GM06990 (cell line): ENCODE measurements at regions not wholly inside any gene's neighbourhood (a gene's known extent, or its start where the extent isn't known, plus 50 kb on each side); places are given as distances from the start of the nearest gene placed in this dataset.
"Not testable (repeated sequence)": the region's sequence is repeated elsewhere in the genome, so short reads cannot be mapped to it uniquely, and the experiment has no call there.

Experiments used
- DNase-seq: peaks from one replicate; pipeline ENCODE4 v3.0.0-alpha.2; 2011; ENCODE audit not compliant: insufficient read length; ENCODE audit errors: extremely low read depth
- H3K27me3 ChIP-seq: replicated peaks from 2 replicates; pipeline ENCODE4 v1.6.0; 2011; ENCODE audit warnings: low read length; ENCODE audit not compliant: control insufficient read depth, insufficient read depth
- H3K36me3 ChIP-seq: 2 replicates; pipeline ENCODE4 v1.5.1; 2011; ENCODE audit warnings: low read length; ENCODE audit not compliant: control insufficient read depth, insufficient read depth
- H3K4me3 ChIP-seq: replicated peaks from 2 replicates; pipeline ENCODE4 v1.5.1; 2011; ENCODE audit warnings: low read depth, mild to moderate bottlenecking, control low read depth, low read length
- TF ChIP-seq, protein P1 (sequence below): IDR thresholded peaks from 2 replicates; pipeline ENCODE4 v1.5.1; 2011; ENCODE audit warnings: low read length, control low read depth, mild to moderate bottlenecking, inconsistent platforms; ENCODE audit not compliant: insufficient read depth, poor library complexity, severe bottlenecking

DNA sequence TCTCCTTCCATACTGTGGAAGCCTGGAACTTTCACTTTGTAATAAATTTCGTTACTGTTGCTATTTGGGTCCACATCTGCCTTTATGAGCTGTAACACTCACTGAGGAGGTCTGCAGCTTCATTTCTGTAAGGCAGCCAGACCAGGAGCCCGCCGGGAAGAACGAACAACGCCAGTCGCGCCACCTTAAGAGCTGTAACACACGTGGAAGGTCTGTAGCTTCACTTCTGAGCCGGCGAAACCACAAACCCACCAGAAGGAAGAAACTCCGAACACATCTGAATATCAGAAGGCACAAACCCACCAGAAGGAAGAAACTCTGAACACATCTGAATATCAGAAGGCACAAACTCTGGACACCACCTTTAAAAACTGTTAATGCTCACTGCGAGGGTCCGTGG, 589.9 kb upstream of the SLC35B3 start:
- DNase-seq, result no peak
- Histone ChIP-seq H3K4me3 (no peak overlapping the region), H3K27me3 (no peaks in the 10 kb centered on the region), H3K36me3 (no peaks in the 10 kb centered on the region)
- TF ChIP-seq, protein P1, sequence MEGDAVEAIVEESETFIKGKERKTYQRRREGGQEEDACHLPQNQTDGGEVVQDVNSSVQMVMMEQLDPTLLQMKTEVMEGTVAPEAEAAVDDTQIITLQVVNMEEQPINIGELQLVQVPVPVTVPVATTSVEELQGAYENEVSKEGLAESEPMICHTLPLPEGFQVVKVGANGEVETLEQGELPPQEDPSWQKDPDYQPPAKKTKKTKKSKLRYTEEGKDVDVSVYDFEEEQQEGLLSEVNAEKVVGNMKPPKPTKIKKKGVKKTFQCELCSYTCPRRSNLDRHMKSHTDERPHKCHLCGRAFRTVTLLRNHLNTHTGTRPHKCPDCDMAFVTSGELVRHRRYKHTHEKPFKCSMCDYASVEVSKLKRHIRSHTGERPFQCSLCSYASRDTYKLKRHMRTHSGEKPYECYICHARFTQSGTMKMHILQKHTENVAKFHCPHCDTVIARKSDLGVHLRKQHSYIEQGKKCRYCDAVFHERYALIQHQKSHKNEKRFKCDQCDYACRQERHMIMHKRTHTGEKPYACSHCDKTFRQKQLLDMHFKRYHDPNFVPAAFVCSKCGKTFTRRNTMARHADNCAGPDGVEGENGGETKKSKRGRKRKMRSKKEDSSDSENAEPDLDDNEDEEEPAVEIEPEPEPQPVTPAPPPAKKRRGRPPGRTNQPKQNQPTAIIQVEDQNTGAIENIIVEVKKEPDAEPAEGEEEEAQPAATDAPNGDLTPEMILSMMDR, result no peak

- not testable (repeated sequence) for H3K4me3 ChIP-seq, H3K36me3 ChIP-seq, DNase-seq, H3K27me3 ChIP-seq
Observed at GRCh38 chr6:9024246-9024645, 588.9 kb upstream of the SLC35B3 start.

DNA sequence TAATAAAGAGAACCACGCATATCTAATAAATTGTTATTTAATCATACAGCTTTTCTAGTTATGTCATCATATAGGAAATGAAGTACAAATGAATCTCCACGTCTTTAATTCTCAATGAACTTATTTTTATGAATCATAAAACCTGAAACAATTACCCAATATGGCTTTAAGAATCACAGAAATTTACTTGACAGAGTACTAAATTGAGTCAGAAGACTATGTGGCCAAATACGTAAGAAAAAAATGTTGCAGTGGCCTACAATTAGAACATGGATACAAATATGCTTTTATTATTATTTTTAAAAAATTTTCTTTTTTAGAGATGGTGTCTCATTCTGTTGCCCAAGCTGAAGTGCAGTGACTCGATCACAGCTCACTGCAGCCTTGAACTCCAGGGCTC, 584.7 kb upstream of the SLC35B3 start:
- H3K36me3 ChIP-seq, result no peaks in the 10 kb centered on the region
- TF ChIP-seq, protein P1, result no peak
- H3K4me3 ChIP-seq, result no peak overlapping the region
- DNase-seq, result no peak
- no peaks in the 10 kb centered on the region for H3K27me3 ChIP-seq

DNA sequence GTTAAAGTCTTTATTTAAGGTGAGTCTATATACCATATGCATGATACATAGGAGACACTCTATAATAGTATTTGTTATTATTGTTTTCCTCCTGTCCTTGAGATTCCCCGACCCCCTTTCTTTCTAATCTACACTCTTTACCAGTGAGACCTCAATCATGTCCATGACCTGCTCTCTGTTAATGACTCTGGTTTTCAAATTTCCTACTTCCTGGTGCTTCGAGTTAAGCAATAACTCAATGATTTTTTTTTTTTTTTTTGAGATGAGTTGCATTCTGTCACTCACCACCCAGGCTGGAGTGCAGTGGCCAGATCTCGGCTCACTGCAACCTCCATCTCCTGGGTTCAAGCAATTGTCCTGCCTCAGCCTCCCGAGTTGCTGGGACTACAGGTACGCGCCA, 574.6 kb upstream of the SLC35B3 start:
- no peak overlapping the region for H3K4me3 ChIP-seq
- DNase-seq, result no peak
- no peaks in the 10 kb centered on the region for H3K36me3 ChIP-seq
- TF ChIP-seq, protein P1, result no peak
- H3K27me3 ChIP-seq, result no peaks in the 10 kb centered on the region

GRCh38 chr6:9007027-9007426, 571.7 kb upstream of the SLC35B3 start:
- Histone ChIP-seq H3K27me3 (no peaks in the 10 kb centered on the region), H3K36me3 (no peaks in the 10 kb centered on the region), H3K4me3 (no peak overlapping the region)
- TF ChIP-seq, protein P1, result no peak
- no peak for DNase-seq

GRCh38 chr6:9002833-9003232, 567.5 kb upstream of the SLC35B3 start:
- TF ChIP-seq, protein P1, result no peak
- Histone ChIP-seq H3K4me3 (no peak overlapping the region), H3K36me3 (no peaks in the 10 kb centered on the region), H3K27me3 (no peaks in the 10 kb centered on the region)
- DNase-seq, result no peak
